Bronchial epithelial cell (primary cell): ENCODE measurements at regions not wholly inside any gene's neighbourhood (a gene's known extent, or its start where the extent isn't known, plus 50 kb on each side); places are given as distances from the start of the nearest gene placed in this dataset.

Source experiments
- DNase-seq: peaks from one replicate; pipeline ENCODE4 v3.0.0-alpha.2; 2010; ENCODE audit warnings: low read depth
- FAIRE-seq: peaks from 2 replicates; lab custom pipeline; 2011; peaks lifted over from hg19 to GRCh38; lab: Jason Lieb, UNC
- H3K27me3 ChIP-seq: 2 replicates; pipeline ENCODE4 v1.5.1; 2011; ENCODE audit warnings: low read length; ENCODE audit not compliant: control insufficient read depth, insufficient read depth
- H3K36me3 ChIP-seq: 2 replicates; pipeline ENCODE4 v1.5.1; 2011; ENCODE audit warnings: low read length; ENCODE audit not compliant: control insufficient read depth, insufficient read depth
- H3K4me3 ChIP-seq: 2 replicates; pipeline ENCODE4 v1.5.1; 2011; ENCODE audit warnings: mild to moderate bottlenecking, low read depth, low read length, control low read depth
- CTCF ChIP-seq: IDR thresholded peaks from 2 replicates; pipeline ENCODE4 v1.5.1; 2011; ENCODE audit warnings: mild to moderate bottlenecking, moderate library complexity, low read length, control low read depth, inconsistent platforms; ENCODE audit not compliant: insufficient read depth, severe bottlenecking

- no peaks in the 10 kb centered on the region for H3K27me3 ChIP-seq
- FAIRE-seq (no peak), DNase-seq (peak; percentile 90)
- H3K36me3 ChIP-seq, result no peaks in the 10 kb centered on the region
- no peak overlapping the region for H3K4me3 ChIP-seq
- no peak for TF ChIP-seq CTCF
Measured at GRCh38 chr2:129699781-129700573, 279.5 kb upstream of the RAB6C start.

GRCh38 chr2:129702416-129703176 lies 276.9 kb upstream of the RAB6C start:
- no peak for FAIRE-seq
- Histone ChIP-seq H3K36me3 (no peaks in the 10 kb centered on the region), H3K27me3 (no peaks in the 10 kb centered on the region), H3K4me3 (no peak overlapping the region)
- TF ChIP-seq CTCF, result no peak
- DNase-seq, result no peak

- FAIRE-seq, result no peak
- no peaks in the 10 kb centered on the region for H3K36me3 ChIP-seq
- no peak for TF ChIP-seq CTCF
- no peaks in the 10 kb centered on the region for H3K27me3 ChIP-seq
- H3K4me3 ChIP-seq, result no peak overlapping the region
- no peak for DNase-seq
Measured at GRCh38 chr2:129705085-129705484, 274.4 kb upstream of the RAB6C start.

GRCh38 chr2:129707800-129708199 lies 271.7 kb upstream of the RAB6C start:
- Histone ChIP-seq H3K36me3 (no peaks in the 10 kb centered on the region), H3K27me3 (no peaks in the 10 kb centered on the region), H3K4me3 (no peak overlapping the region)
- DNase-seq (no peak), FAIRE-seq (no peak)
- TF ChIP-seq CTCF, result no peak

- DNase-seq (no peak), FAIRE-seq (no peak)
- Histone ChIP-seq H3K27me3 (no peaks in the 10 kb centered on the region), H3K4me3 (no peak overlapping the region), H3K36me3 (no peaks in the 10 kb centered on the region)
- no peak for TF ChIP-seq CTCF
Measured at GRCh38 chr2:129708221-129708967, 271.1 kb upstream of the RAB6C start.
